ENCODE measurements at regions not wholly inside any gene's neighbourhood (a gene's known extent, or its start where the extent isn't known, plus 50 kb on each side); places are given as distances from the start of the nearest gene placed in this dataset.

- no peak for DNase-seq
Observed at GRCh38 chr2:146041274-146041910, 1521.5 kb upstream of the ZEB2 start.

DNA sequence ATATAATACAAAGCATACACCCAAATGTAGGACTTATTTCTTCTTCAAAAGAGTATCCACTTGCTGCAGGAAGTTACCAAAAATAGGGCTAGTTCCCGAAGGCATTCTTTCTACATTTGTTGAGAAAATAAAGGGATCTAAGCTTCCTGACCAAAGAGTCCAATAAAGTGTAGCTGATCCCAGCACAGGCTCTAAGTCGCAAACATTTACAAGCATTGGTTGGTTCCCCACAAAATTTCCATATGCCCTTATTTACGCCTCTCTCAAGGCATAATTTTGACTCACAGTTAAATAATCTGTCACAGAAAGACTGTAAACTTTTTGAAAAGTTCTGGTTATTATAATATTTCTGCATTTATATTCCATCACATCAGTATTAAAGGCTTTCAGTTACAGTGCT is 1520.1 kb upstream of the ZEB2 start:
- DNase-seq: no peak

- DNase-seq: no peak
Observed at GRCh38 chr2:146038014-146038413, 1518.1 kb upstream of the ZEB2 start.

DNA sequence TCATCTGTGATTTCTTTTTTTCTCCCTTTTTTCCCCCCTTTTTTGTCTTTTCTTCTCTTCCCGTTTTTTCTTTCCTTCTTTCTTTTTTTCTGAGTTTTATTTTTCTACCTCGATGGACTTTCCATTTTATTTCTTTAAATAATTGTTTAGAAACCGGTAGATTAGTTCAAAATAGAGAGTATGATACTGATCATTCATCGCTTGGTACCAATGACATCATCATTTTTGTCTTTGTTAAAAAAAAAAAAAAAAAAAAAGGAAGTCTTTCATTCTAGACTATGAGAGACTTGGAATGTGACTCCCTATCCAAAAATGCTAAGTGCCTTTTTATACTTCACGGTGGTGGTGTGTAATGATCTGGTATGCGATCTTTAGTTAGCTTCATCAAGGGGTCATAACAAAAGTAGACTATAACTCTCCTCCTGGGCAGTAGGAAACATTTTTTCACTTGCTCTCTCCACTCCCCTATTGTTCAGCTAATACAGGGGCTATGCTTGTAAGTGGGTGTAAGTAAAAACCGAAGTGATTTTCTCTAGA is 1517.5 kb upstream of the ZEB2 start:
- no peak for DNase-seq

DNA sequence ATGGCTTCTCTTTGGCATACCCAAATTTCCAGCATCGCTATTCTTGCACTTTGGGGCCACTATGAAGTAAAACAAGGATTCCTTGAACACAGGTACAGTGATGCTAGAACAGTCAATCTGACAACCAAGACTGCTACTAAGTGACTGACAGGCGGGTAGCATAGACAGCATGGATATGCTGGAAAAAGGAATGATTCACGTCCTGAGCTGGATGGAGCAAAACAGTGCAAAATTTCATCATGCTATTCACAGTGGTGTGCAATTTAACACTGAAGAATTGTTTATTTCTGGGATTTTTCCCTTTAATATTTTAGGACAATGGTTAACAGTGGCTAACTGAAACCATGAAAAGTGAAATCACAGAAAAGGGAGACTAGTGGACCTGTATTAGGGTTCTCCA is 1511.2 kb upstream of the ZEB2 start:
- no peak for DNase-seq

- DNase-seq: no peak
Observed at GRCh38 chr2:146027156-146027555, 1507.2 kb upstream of the ZEB2 start.

- no peak for DNase-seq
Observed at GRCh38 chr2:146025519-146025918, 1505.6 kb upstream of the ZEB2 start.

- DNase-seq: no peak
Observed at GRCh38 chr2:146024212-146024743, 1504.4 kb upstream of the ZEB2 start.

DNA sequence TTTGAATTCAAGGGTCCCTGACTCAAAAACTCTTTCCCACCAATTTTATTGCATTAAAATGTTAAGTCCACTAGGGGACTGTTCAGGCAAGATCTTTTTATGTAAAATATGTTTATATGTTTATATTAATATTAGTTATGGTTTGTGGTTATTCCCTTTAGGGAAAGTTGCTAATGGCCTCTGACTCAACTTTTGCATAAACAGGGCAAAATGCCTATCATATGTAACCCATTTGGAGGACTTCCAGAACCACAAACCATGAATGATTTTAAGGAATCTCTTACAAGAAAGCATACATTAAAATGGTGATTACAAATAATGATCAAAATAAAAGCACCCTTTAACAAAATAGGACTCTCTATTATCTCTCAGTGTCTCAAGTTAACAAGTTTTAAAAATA is 1484.5 kb upstream of the ZEB2 start:
- DNase-seq: no peak

- no peak for DNase-seq
Observed at GRCh38 chr2:146003337-146003736, 1483.4 kb upstream of the ZEB2 start.

- no peak for DNase-seq
Observed at GRCh38 chr2:145994910-145995309, 1475.0 kb upstream of the ZEB2 start.

GRCh38 chr2:145992572-145992971 is 1472.7 kb upstream of the ZEB2 start:
- no peak for DNase-seq

GRCh38 chr2:145987793-145988192 is 1467.9 kb upstream of the ZEB2 start:
- DNase-seq: no peak

- DNase-seq: no peak
Observed at GRCh38 chr2:145985517-145985916, 1465.6 kb upstream of the ZEB2 start.

GRCh38 chr2:145984580-145984979 is 1464.7 kb upstream of the ZEB2 start:
- DNase-seq: no peak

GRCh38 chr2:145980318-145980717 is 1460.4 kb upstream of the ZEB2 start:
- DNase-seq: no peak

DNA sequence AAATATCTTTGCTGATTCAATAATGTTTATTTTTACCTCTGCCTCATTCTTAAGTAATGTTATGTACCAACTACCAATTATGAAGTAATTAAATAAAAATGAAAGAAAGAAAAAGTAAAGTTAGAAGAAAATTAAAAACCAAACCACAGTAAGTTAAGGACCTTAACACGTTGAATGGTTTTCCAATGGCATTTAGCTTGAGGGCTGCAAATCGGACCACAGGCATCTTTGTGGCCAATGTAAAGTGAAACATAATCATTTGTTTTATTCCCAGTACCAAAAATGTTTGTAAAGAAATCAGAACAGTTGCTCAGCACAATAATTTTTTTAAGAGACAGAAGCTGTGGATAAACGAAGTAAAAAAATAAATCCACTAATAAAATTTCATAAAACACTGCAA is 1455.5 kb upstream of the ZEB2 start:
- no peak for DNase-seq

DNA sequence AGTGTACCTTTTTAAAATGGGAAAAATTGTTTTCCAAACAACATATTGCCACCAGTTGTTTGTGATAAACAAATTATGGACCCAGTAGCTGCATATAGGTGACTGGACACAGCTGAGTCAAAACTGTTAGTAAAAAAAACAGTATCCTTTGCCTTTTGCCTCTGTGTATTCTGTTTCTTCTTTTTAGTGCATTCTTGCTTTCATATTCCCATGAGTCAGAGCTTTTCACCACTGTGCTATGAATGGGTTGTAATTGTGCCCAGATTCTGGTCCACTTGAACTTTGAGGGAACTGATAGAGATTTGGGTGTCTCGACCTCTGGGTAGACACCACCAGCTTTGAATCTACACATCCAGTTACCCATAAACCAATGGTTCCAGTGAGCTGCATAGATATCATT is 1441.9 kb upstream of the ZEB2 start:
- DNase-seq: no peak

DNA sequence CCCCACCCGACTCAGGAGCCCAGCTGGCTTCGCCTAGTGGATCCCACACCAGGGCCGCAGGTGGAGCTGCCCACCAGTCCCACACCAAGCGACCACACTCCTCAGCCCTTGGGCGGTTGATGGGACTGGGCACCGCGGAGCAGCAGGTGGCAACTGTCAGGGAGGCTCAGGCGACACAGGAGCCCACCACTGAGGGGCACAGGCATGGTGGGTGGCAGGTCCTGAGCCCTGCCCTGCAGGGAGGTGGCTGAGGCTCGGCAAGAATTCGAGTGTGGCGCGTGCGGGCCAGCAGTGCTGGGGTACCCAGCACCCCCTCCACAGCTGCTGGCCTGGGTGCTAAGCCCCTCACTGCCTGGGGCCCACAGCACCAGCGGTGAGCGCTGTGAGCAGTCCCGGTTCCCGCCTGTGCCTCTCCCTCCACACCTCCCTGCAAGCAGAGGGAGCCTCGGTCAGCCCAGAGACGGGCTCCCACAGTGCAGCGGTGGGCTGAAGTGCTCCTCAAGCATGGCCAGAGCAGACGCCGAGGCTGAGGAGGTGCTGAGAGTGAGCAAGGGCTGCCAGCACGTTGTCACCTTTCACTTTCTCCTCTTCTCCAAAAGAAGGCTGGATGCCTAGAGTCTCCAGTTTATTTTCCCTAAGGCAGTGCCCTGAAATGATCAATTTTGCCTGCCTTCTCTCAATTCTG is 1440.7 kb upstream of the ZEB2 start:
- DNase-seq: no peak

GRCh38 chr2:145958611-145959010 is 1438.7 kb upstream of the ZEB2 start:
- DNase-seq: no peak

DNA sequence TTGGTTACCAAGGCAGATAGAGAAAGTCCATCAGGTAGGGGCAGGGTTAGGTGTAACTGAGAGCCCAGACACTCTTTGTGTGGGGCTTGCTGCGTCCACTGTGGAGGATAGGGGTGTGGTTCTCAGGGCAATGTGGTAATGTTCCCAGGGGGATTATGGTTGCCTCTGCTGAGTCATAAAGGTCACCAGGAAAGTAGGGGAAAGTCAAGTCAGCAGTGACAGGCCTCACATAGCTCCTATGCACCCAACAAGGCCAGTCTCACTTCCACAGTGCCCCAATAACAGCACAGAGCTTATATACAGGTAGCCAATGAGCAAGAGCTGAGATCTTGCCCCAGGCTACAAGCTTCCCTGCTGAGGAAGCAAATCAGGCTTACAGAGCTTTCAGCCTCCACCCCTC is 1438.0 kb upstream of the ZEB2 start:
- DNase-seq: no peak

DNA sequence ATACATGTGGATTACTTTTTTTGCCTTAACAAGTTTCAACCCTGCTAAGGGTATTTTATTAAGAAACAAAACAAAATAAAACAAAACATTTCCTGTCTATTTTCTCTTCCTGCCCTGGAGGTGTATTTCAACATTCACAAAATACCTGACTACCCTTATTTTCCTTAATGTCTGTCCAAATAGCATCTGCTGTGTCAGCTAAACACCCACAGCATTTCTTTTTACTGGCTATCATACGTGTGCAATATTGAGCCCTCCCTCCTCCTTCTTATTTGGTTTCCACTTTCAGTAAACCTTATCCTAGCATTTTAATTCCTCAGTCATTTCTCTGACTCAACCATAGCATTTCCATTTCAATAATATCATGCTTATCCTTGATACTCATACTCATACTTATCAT is 1420.0 kb upstream of the ZEB2 start:
- no peak for DNase-seq

DNA sequence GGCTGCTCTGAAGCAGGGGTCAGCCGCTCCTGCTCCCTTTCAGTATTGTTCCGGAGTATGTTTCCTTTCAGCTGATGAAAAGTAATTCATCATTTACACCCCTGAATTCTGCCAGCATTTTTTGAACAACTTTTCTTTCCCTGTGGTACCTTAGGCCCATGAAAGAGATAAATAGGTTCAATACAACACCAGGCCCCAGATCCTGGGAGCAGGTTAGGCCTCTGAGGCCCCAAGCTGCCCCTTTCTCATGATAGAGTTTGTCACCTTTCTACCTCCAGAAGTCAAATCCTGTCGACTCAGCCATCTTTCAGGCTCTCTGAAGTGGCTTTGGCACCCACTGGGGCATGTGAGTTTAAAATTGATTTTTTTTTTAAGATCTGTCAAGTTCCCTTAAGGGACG is 1415.1 kb upstream of the ZEB2 start:
- no peak for DNase-seq

DNA sequence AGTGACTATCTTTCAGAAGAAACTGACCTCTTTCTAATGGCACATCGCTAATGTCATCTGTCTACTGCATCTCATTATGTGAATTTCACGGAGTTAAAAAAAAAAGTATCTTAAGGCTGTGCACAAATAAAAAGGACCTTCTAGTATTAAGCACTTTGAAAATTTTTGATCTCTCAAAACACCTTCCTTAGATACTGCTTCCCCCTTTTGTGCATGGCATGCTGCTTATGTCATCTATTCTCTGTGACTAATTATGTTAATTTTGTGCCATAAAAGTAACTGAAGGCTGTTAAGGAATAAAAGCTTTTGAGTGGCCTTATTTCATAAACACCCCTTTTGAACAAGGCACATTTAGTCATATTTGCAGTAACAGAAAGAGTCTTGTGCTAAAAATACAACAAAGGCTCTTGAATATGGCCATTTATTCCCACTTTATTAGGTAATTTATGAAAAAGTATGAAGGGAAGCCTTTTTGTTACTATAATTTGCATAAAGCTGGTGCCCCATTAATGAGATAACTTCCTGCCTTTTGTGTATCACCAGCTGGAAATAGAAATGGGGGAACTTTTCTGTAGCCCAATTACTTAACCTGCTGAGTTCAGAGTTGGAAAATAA is 1412.0 kb upstream of the ZEB2 start:
- DNase-seq: peak in 1 of 2 donors; percentile 6
